Esophagus muscularis mucosa (tissue), 3 donors: ENCODE measurements at regions not wholly inside any gene's neighbourhood (a gene's known extent, or its start where the extent isn't known, plus 50 kb on each side); places are given as distances from the start of the nearest gene placed in this dataset.

Experiments
- POLR2A ChIP-seq: fragments of 450-650 bp; IDR thresholded peaks from one replicate; pipeline ENCODE4 v1.6.1; 2017; ENCODE audit warnings: antibody characterized with exemption, moderate library complexity, mild to moderate bottlenecking, low read depth
- POLR2AphosphoS5 ChIP-seq, 2 donors: sonication (generic); formaldehyde crosslinking; IDR thresholded peaks; one replicate each; pipeline ENCODE4 v1.6.1; 2017; ENCODE audit warnings: antibody characterized with exemption in 2 of 2
- TF ChIP-seq, protein P1 (sequence below), 3 experiments: fragments of 200-600 bp in 2 of 3; fragments of 450-650 bp in 1 of 3; sonication (generic) in 2 of 3; IDR thresholded peaks; one replicate each; pipeline ENCODE4 v1.5.1; 2017 to 2019; ENCODE audit warnings: antibody characterized with exemption in 3 of 3, mild to moderate bottlenecking in 2 of 3, moderate library complexity in 1 of 3

DNA sequence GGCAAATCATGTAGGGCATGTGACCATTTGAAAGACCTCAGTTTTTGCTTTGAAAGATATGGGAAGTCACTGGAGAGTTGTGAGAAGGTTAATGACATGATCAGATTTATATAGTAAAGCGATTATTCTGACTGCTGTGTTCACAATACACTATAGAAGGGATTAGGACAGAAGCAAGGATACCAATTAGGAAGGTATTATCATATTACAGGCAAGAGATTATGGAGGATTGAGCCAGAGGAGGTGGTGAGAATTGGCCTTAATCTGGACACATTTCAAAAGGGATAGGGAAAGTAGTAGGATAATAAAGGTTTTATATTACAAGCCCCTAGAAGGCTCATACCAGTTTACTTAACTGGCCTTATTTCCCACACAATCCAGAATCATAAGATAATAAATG is 124.9 kb upstream of the POF1B start:
- TF ChIP-seq POLR2AphosphoS5 (IDR thresholded peaks at IDR 0.05) (no peak), POLR2A (no peak)
- TF ChIP-seq, protein P1, sequence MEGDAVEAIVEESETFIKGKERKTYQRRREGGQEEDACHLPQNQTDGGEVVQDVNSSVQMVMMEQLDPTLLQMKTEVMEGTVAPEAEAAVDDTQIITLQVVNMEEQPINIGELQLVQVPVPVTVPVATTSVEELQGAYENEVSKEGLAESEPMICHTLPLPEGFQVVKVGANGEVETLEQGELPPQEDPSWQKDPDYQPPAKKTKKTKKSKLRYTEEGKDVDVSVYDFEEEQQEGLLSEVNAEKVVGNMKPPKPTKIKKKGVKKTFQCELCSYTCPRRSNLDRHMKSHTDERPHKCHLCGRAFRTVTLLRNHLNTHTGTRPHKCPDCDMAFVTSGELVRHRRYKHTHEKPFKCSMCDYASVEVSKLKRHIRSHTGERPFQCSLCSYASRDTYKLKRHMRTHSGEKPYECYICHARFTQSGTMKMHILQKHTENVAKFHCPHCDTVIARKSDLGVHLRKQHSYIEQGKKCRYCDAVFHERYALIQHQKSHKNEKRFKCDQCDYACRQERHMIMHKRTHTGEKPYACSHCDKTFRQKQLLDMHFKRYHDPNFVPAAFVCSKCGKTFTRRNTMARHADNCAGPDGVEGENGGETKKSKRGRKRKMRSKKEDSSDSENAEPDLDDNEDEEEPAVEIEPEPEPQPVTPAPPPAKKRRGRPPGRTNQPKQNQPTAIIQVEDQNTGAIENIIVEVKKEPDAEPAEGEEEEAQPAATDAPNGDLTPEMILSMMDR (IDR thresholded peaks at IDR 0.05) = no peak
